Subcutaneous abdominal adipose tissue (tissue), 5 donors: ENCODE measurements at regions not wholly inside any gene's neighbourhood (a gene's known extent, or its start where the extent isn't known, plus 50 kb on each side); places are given as distances from the start of the nearest gene placed in this dataset.

Experiments
- H3K27ac ChIP-seq: one replicate; pipeline ENCODE4 v1.7.0; 2013; ENCODE audit warnings: low read depth, mild to moderate bottlenecking, inconsistent platforms, low read length, moderate library complexity
- H3K27me3 ChIP-seq, 5 donors: one replicate each; pipeline ENCODE4 v1.7.0; 2013; ENCODE audit warnings: low read length in 5 of 5, inconsistent platforms in 1 of 5; ENCODE audit not compliant: control insufficient read depth in 5 of 5, insufficient read depth in 4 of 5
- H3K36me3 ChIP-seq, 5 donors: one replicate each; pipeline ENCODE4 v1.7.0; 2013; ENCODE audit warnings: low read length in 5 of 5; ENCODE audit not compliant: control insufficient read depth in 5 of 5, insufficient read depth in 5 of 5
- H3K4me1 ChIP-seq, 5 donors: one replicate each; pipeline ENCODE4 v1.7.0; 2013; ENCODE audit warnings: low read length in 5 of 5, mild to moderate bottlenecking in 3 of 5, moderate library complexity in 1 of 5; ENCODE audit not compliant: control insufficient read depth in 5 of 5, insufficient read depth in 5 of 5
- H3K4me3 ChIP-seq, 5 donors: one replicate each; pipeline ENCODE4 v1.7.0; 2013; ENCODE audit warnings: low read length in 5 of 5, low read depth in 1 of 5
- H3K9ac ChIP-seq, 5 donors: one replicate each; pipeline ENCODE4 v1.7.0; 2013; ENCODE audit warnings: low read length in 5 of 5, mild to moderate bottlenecking in 4 of 5, moderate library complexity in 3 of 5
- H3K9me3 ChIP-seq, 5 donors: one replicate each; pipeline ENCODE4 v1.7.0; 2013; ENCODE audit warnings: low read length in 5 of 5; ENCODE audit not compliant: control insufficient read depth in 5 of 5
- donor health status: healthy.
- donor health status: healthy.
- donor health status: healthy.
- donor health status: healthy.
- donor health status: healthy.

DNA sequence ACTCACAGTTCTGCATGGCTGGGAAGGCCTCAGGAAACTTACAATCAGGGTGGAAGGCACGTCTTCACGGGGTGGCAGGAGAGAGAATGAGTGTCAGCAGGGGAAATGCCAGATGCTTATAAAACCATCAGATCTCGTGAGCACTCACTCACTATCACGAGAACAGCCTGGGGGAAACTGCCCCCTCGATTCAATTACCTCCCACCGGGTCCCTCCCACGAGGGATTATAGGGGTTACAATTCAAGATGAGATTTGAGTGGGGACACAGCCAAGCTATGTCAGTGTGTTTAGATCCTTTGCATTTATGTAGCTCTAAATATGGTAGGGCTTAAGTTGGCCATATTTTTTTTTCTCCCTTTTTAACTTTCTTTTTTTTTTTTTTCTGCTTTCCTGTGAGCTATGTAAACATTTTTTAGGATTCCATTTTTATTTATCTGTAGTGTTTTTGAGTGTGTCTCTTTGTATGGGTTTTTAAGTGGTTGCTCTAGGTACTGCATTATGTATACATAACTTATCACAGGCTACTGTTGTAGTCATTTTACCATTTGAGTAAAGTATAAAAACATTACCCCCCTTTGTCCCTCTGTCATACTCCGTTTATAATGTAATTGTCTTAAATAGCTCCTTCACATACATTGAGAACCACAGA is 79.0 kb downstream of the ADRA2C start:
- no peak overlapping the region for H3K9ac ChIP-seq
- H3K27me3 ChIP-seq = peaks cover 0 to 14% (median 3%) of the 10 kb centered on the region in 5 donors
- H3K4me1 ChIP-seq = no peaks in the 10 kb centered on the region
- H3K36me3 ChIP-seq = no peaks in the 10 kb centered on the region
- H3K9me3 ChIP-seq = peaks cover 5 to 12% (median 8%) of the 10 kb centered on the region in 5 donors
- H3K27ac ChIP-seq = no peak overlapping the region
- H3K4me3 ChIP-seq = no peak overlapping the region

DNA sequence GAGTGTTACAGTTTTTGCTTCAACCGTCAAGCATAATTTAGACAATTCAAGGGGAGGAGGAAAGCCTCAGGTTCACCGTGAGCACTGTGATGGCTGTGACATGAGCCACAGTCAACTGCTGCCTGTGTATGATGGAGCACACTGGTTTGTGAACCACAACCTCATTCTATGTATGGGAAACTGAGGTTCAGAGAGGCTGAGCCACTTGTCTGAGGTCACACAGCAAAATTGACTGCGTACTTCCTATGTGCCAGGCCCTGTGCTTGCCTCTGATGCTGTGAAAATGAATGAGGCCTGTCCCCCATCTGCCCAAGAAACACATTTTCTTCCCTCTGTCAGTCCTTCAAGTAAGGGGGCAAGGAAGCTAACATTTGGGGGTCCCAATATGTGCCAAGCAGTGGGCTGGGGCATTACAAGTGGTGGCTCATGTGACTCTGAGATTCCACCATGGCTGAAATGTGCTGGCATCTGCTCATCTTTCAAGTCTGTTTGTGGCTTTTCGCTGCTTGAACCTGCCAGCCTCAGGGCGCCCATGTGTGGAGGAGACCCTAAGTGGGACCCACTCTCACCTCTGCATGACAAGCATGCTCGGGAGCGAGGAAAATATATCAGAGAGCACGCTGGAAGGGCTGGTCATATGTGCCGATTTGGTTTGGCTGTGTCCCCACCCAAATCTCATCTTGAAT is 79.7 kb downstream of the ADRA2C start:
- Histone ChIP-seq H3K4me3 (no peak overlapping the region), H3K27me3 (peaks cover 0 to 12% (median 3%) of the 10 kb centered on the region in 5 donors), H3K36me3 (no peaks in the 10 kb centered on the region), H3K27ac (no peak overlapping the region), H3K9ac (no peak overlapping the region), H3K9me3 (peaks cover 9 to 16% (median 14%) of the 10 kb centered on the region in 5 donors), H3K4me1 (no peaks in the 10 kb centered on the region)

DNA sequence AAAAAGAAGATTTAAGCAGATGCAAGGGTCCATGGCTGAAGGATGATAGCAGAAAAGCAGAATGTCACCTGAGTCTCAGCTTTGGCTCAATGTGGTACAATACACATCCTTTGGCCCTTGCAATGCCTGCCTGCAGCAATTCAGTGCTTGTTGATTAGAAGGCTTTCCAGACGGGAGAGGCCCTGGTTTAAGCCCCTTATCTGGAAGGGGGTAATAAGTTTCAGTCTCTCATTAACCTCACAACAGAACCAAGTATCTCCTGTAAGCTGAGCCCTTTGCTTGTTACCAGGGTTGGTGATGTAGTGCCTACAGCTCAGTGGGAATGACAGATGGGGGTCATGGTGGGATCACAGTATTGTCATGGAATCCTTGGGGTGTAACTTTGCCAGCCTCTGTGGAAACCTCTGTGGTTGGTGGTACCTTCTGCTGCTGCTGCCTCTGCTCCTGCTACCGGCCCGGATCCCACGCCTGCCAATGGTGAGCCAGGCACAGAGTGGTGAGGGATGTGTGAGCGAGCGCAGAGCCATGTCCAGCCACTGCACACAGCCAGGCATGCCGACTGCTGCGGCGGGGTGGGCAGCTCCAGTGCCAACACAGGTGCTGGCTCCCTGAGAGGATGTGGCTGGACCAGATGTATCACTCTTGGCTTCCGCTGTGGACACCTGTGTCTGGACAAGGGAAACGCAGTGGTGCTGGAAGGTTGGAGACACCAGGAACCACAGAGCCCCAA is 81.2 kb downstream of the ADRA2C start:
- H3K4me1 ChIP-seq = no peaks in the 10 kb centered on the region
- no peak overlapping the region for H3K27ac ChIP-seq
- no peaks in the 10 kb centered on the region for H3K36me3 ChIP-seq
- H3K9ac ChIP-seq = no peak overlapping the region
- no peak overlapping the region for H3K4me3 ChIP-seq
- peaks cover 0 to 13% (median 5%) of the 10 kb centered on the region in 5 donors for H3K27me3 ChIP-seq
- H3K9me3 ChIP-seq = peaks cover 9 to 20% (median 16%) of the 10 kb centered on the region in 5 donors

- Histone ChIP-seq H3K9ac (no peak overlapping the region), H3K36me3 (no peaks in the 10 kb centered on the region), H3K27ac (no peak overlapping the region), H3K27me3 (peaks cover 2 to 12% (median 9%) of the 10 kb centered on the region in 5 donors), H3K4me3 (no peak overlapping the region), H3K9me3 (peaks cover 9 to 20% (median 16%) of the 10 kb centered on the region in 5 donors), H3K4me1 (no peaks in the 10 kb centered on the region)
These were observed 82.1 kb downstream of the ADRA2C start for GRCh38 chr4:3848323-3848722.

GRCh38 chr4:3849140-3849539 is 83.0 kb downstream of the ADRA2C start:
- Histone ChIP-seq H3K4me3 (no peak overlapping the region), H3K9me3 (peaks cover 9 to 20% (median 16%) of the 10 kb centered on the region in 5 donors), H3K27ac (no peak overlapping the region), H3K27me3 (peaks cover 2 to 19% (median 14%) of the 10 kb centered on the region in 5 donors), H3K9ac (no peak overlapping the region), H3K4me1 (no peaks in the 10 kb centered on the region), H3K36me3 (no peaks in the 10 kb centered on the region)

- no peak overlapping the region for H3K27ac ChIP-seq
- no peaks in the 10 kb centered on the region for H3K4me1 ChIP-seq
- peaks cover 8 to 28% (median 21%) of the 10 kb centered on the region in 5 donors for H3K27me3 ChIP-seq
- H3K9me3 ChIP-seq = peaks cover 9 to 20% (median 16%) of the 10 kb centered on the region in 5 donors
- H3K4me3 ChIP-seq = peak overlapping the region in 1 of 5 donors; percentile 16
- no peak overlapping the region for H3K9ac ChIP-seq
- H3K36me3 ChIP-seq = no peaks in the 10 kb centered on the region
These were observed 83.9 kb downstream of the ADRA2C start for GRCh38 chr4:3850128-3850527.

DNA sequence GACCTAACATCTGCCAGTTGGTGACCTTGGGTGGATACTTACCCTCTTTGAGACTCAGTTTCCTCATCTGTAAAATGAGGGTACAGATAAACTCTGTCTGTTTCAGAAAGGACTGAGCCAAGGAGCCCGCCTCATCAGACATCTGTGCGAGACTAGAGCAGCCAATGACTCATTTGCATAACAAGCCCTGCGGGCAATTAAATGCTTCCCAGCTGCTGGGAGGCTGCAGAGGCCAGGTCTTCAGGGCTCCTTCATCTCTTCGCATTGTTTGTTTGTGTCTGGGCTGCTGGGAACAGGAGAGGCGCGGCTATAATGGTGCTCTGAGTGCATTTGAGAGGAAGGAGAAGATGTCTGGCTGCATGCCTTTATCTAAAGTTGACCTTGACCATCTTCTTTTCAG is 85.0 kb downstream of the ADRA2C start:
- no peaks in the 10 kb centered on the region for H3K4me1 ChIP-seq
- H3K36me3 ChIP-seq = no peaks in the 10 kb centered on the region
- H3K27me3 ChIP-seq = peaks cover 11 to 30% (median 25%) of the 10 kb centered on the region in 5 donors
- no peak overlapping the region for H3K9ac ChIP-seq
- H3K9me3 ChIP-seq = peaks cover 9 to 20% (median 16%) of the 10 kb centered on the region in 5 donors
- no peak overlapping the region for H3K27ac ChIP-seq
- no peak overlapping the region for H3K4me3 ChIP-seq

GRCh38 chr4:3851881-3852280 is 85.7 kb downstream of the ADRA2C start:
- H3K4me3 ChIP-seq = no peak overlapping the region
- H3K36me3 ChIP-seq = no peaks in the 10 kb centered on the region
- no peak overlapping the region for H3K27ac ChIP-seq
- H3K27me3 ChIP-seq = peaks cover 15 to 31% (median 25%) of the 10 kb centered on the region in 5 donors
- no peak overlapping the region for H3K9ac ChIP-seq
- peaks cover 9 to 20% (median 16%) of the 10 kb centered on the region in 5 donors for H3K9me3 ChIP-seq
- H3K4me1 ChIP-seq = no peaks in the 10 kb centered on the region

GRCh38 chr4:3852309-3852708 is 86.1 kb downstream of the ADRA2C start:
- no peak overlapping the region for H3K4me3 ChIP-seq
- no peak overlapping the region for H3K9ac ChIP-seq
- no peaks in the 10 kb centered on the region for H3K4me1 ChIP-seq
- H3K36me3 ChIP-seq = no peaks in the 10 kb centered on the region
- peaks cover 9 to 20% (median 16%) of the 10 kb centered on the region in 5 donors for H3K9me3 ChIP-seq
- no peak overlapping the region for H3K27ac ChIP-seq
- H3K27me3 ChIP-seq = peaks cover 16 to 31% (median 27%) of the 10 kb centered on the region in 5 donors

DNA sequence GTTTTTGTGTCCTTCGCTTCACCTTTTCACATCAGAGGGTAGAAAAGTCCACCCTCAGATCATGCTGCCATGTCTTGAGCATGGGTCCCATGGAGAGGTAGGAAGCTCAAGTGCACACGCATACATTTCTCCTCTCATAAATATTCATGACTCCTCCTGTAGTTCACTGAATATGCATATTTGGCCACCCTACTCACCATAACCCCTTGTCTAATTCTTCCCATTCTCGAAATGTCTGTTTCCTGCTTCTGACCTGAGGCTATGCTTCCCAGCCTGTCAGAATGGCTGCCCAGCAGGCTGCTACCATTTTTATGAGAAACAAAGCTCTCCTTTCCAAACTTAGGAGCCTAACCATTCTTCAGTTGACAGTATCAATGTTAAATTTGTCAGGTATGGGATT is 86.5 kb downstream of the ADRA2C start:
- Histone ChIP-seq H3K4me1 (no peaks in the 10 kb centered on the region), H3K4me3 (no peak overlapping the region), H3K9me3 (peaks cover 9 to 20% (median 16%) of the 10 kb centered on the region in 5 donors), H3K9ac (no peak overlapping the region), H3K36me3 (no peaks in the 10 kb centered on the region), H3K27me3 (peaks cover 16 to 32% (median 29%) of the 10 kb centered on the region in 5 donors), H3K27ac (no peak overlapping the region)
